Common myeloid progenitor, CD34-positive (primary cell): ENCODE measurements at regions not wholly inside any gene's neighbourhood (a gene's known extent, or its start where the extent isn't known, plus 50 kb on each side); places are given as distances from the start of the nearest gene placed in this dataset.

ENCODE experiments used
- CTCF ChIA-PET: fragments of 350-600 bp; sonication (Branson Sonifier 250); formaldehyde crosslinking; loops from one replicate; lab custom pipeline; 2021; ENCODE audit warnings: antibody characterized with exemption; lab: Charles Lee
- POLR2A ChIA-PET: fragments of 350-600 bp; sonication (Branson Sonifier 250); formaldehyde crosslinking; loops from one replicate; lab custom pipeline; 2021; ENCODE audit warnings: antibody characterized with exemption; lab: Charles Lee
- DNase-seq, 3 donors: peaks; one replicate each; pipeline versions ENCODE4 v3.0.0 to v3.0.0-alpha.2; 2013
- H3K27ac ChIP-seq, 2 experiments: 1 replicate in 1 of 2; 2 replicates in 1 of 2; pipeline ENCODE4 v1.7.0; 2013; ENCODE audit warnings: inconsistent platforms in 2 of 2, low read length in 2 of 2, mild to moderate bottlenecking in 2 of 2, low read depth in 1 of 2, moderate library complexity in 1 of 2; ENCODE audit not compliant: severe bottlenecking in 2 of 2, insufficient read depth in 1 of 2, poor library complexity in 1 of 2
- H3K27me3 ChIP-seq, 5 experiments: replicated peaks in 2 of 5; 1 replicate in 3 of 5; 2 replicates in 2 of 5; pipeline versions ENCODE4 v1.6.1 to v1.7.0; 2013; ENCODE audit warnings: low read length in 4 of 5, mild to moderate bottlenecking in 2 of 5, moderate library complexity in 2 of 5, inconsistent platforms in 1 of 5; ENCODE audit not compliant: insufficient read depth in 5 of 5, control insufficient read depth in 4 of 5
- H3K36me3 ChIP-seq, 4 experiments: 1 replicate in 2 of 4; 2 replicates in 2 of 4; pipeline versions ENCODE4 v1.6.1 to v1.7.0; 2013; ENCODE audit warnings: low read length in 3 of 4, control low read depth in 1 of 4, mild to moderate bottlenecking in 1 of 4; ENCODE audit not compliant: control insufficient read depth in 4 of 4, insufficient read depth in 4 of 4
- H3K4me1 ChIP-seq, 4 experiments: 1 replicate in 3 of 4; 2 replicates in 1 of 4; pipeline versions ENCODE4 v1.6.1 to v1.7.1; 2013; ENCODE audit warnings: low read length in 3 of 4, mild to moderate bottlenecking in 3 of 4, control low read depth in 1 of 4, inconsistent platforms in 1 of 4, moderate library complexity in 1 of 4; ENCODE audit not compliant: control insufficient read depth in 4 of 4, insufficient read depth in 4 of 4; ENCODE audit errors: control extremely low read depth in 1 of 4
- H3K4me3 ChIP-seq, 7 experiments: 1 replicate in 4 of 7; 2 replicates in 3 of 7; pipeline versions ENCODE4 v1.5.1 to v1.7.0; 2013; ENCODE audit warnings: mild to moderate bottlenecking in 7 of 7, low read length in 6 of 7, moderate library complexity in 6 of 7, inconsistent platforms in 2 of 7, low read depth in 2 of 7, control low read depth in 1 of 7; ENCODE audit not compliant: insufficient read depth in 4 of 7, control insufficient read depth in 1 of 7; ENCODE audit errors: extremely low read depth in 1 of 7
- H3K9me3 ChIP-seq, 5 experiments: 1 replicate in 4 of 5; 2 replicates in 1 of 5; pipeline versions ENCODE4 v1.6.1 to v1.7.1; 2013; ENCODE audit warnings: low read length in 4 of 5, mild to moderate bottlenecking in 2 of 5, inconsistent platforms in 1 of 5, low read depth in 1 of 5, moderate library complexity in 1 of 5; ENCODE audit not compliant: control insufficient read depth in 4 of 5, insufficient read depth in 2 of 5; ENCODE audit errors: control extremely low read depth in 1 of 5
- WGBS: methylation state at CpG from one replicate; pipeline ENCODE4 v1.1.5; 2013; ENCODE audit not compliant: insufficient coverage; 5-methylcytosine and 5-hydroxymethylcytosine counted together

- DNase-seq, result no peak
- no peaks in the 10 kb centered on the region for H3K36me3 ChIP-seq
- H3K27me3 ChIP-seq, result peaks cover 0 to 18% (median 6%) of the 10 kb centered on the region in 5 experiments
- ChIA-PET POLR2A (no interaction called here), CTCF (no interaction called here)
- H3K27ac ChIP-seq, result no peak overlapping the region
- no peaks in the 10 kb centered on the region for H3K9me3 ChIP-seq
- no peak overlapping the region for H3K4me3 ChIP-seq
- H3K4me1 ChIP-seq, result no peaks in the 10 kb centered on the region
- 56% methylated on average over 3 of the region's 6 CpGs for WGBS
Observed at GRCh38 chr16:65579050-65579449, 457.2 kb upstream of the CDH11 start.

- H3K4me3 ChIP-seq, result no peak overlapping the region
- POLR2A ChIA-PET, result no interaction called here
- no peaks in the 10 kb centered on the region for H3K9me3 ChIP-seq
- CTCF ChIA-PET, result interaction anchor here (1.3 kb wide), 1 partner anchor 94 kb away, joined by 3 read pairs; no protein-coding TSS in a partner anchor
- WGBS, result 82% methylated on average over 10 of the region's 10 CpGs
- no peak overlapping the region for H3K27ac ChIP-seq
- DNase-seq, result peak; percentile 8 to 10 (median 8)
- no peaks in the 10 kb centered on the region for H3K4me1 ChIP-seq
- H3K27me3 ChIP-seq, result peaks cover 0 to 20% (median 3%) of the 10 kb centered on the region in 5 experiments
- H3K36me3 ChIP-seq, result no peaks in the 10 kb centered on the region
Observed at GRCh38 chr16:65576631-65577030, 454.8 kb upstream of the CDH11 start.

GRCh38 chr16:65576139-65576538 is 454.3 kb upstream of the CDH11 start:
- Histone ChIP-seq H3K4me1 (no peaks in the 10 kb centered on the region), H3K27ac (no peak overlapping the region), H3K4me3 (no peak overlapping the region), H3K9me3 (peaks cover 0 to under 1% (median 0%) of the 10 kb centered on the region in 5 experiments), H3K27me3 (peaks cover 0 to 20% (median 3%) of the 10 kb centered on the region in 5 experiments), H3K36me3 (no peaks in the 10 kb centered on the region)
- 86% methylated on average over 11 of the region's 11 CpGs for WGBS
- POLR2A ChIA-PET, result no interaction called here
- no peak for DNase-seq
- CTCF ChIA-PET, result interaction anchor here (1.3 kb wide), 1 partner anchor 95 kb away, joined by 3 read pairs; no protein-coding TSS in a partner anchor

GRCh38 chr16:65574326-65574966 is 452.6 kb upstream of the CDH11 start:
- H3K9me3 ChIP-seq, result peaks cover 0 to 4% (median 2%) of the 10 kb centered on the region in 5 experiments
- no peaks in the 10 kb centered on the region for H3K36me3 ChIP-seq
- H3K4me1 ChIP-seq, result no peaks in the 10 kb centered on the region
- no peak for DNase-seq
- POLR2A ChIA-PET, result no interaction called here
- H3K27me3 ChIP-seq, result peaks cover 0 to 14% (median 2%) of the 10 kb centered on the region in 5 experiments
- 89% methylated on average over 8 of the region's 13 CpGs for WGBS
- H3K27ac ChIP-seq, result no peak overlapping the region
- CTCF ChIA-PET, result no interaction called here
- H3K4me3 ChIP-seq, result no peak overlapping the region

- no peaks in the 10 kb centered on the region for H3K36me3 ChIP-seq
- POLR2A ChIA-PET, result no interaction called here
- no peak for DNase-seq
- H3K4me3 ChIP-seq, result no peak overlapping the region
- CTCF ChIA-PET, result no interaction called here
- WGBS, result no CpG with 5 or more reads among the region's 1 CpG
- peaks cover 0 to 4% (median 2%) of the 10 kb centered on the region in 5 experiments for H3K9me3 ChIP-seq
- no peaks in the 10 kb centered on the region for H3K4me1 ChIP-seq
- peaks cover 0 to 2% (median 0%) of the 10 kb centered on the region in 5 experiments for H3K27me3 ChIP-seq
- H3K27ac ChIP-seq, result no peak overlapping the region
Observed at GRCh38 chr16:65572156-65572555, 450.3 kb upstream of the CDH11 start.

GRCh38 chr16:65570261-65570660 is 448.4 kb upstream of the CDH11 start:
- POLR2A ChIA-PET, result no interaction called here
- Histone ChIP-seq H3K9me3 (peaks cover 0 to 4% (median 2%) of the 10 kb centered on the region in 5 experiments), H3K4me3 (no peak overlapping the region), H3K27ac (no peak overlapping the region), H3K4me1 (no peaks in the 10 kb centered on the region), H3K27me3 (peaks cover 0 to 2% (median 0%) of the 10 kb centered on the region in 5 experiments), H3K36me3 (no peaks in the 10 kb centered on the region)
- CTCF ChIA-PET, result no interaction called here
- no peak for DNase-seq
- WGBS, result no CpG with 5 or more reads among the region's 1 CpG

- Histone ChIP-seq H3K4me1 (peaks cover 0 to 6% (median 0%) of the 10 kb centered on the region in 4 experiments), H3K27me3 (no peaks in the 10 kb centered on the region), H3K9me3 (peaks cover 0 to 11% (median 0%) of the 10 kb centered on the region in 5 experiments), H3K36me3 (no peaks in the 10 kb centered on the region), H3K27ac (no peak overlapping the region), H3K4me3 (no peak overlapping the region)
- 100% methylated on average over 2 of the region's 3 CpGs for WGBS
- DNase-seq, result no peak
- ChIA-PET POLR2A (no interaction called here), CTCF (no interaction called here)
Observed at GRCh38 chr16:65559846-65560245, 438.0 kb upstream of the CDH11 start.
